Neural cell (in vitro differentiated cells): ENCODE measurements at regions not wholly inside any gene's neighbourhood (a gene's known extent, or its start where the extent isn't known, plus 50 kb on each side); places are given as distances from the start of the nearest gene placed in this dataset.

Experiments used
- H2AFZ ChIP-seq: fragments of 200-600, 300-800 bp; sonication (generic), shearing (Covaris generic); 2 replicates; pipeline ENCODE4 v1.6.0; 2014; ENCODE audit warnings: low read depth, mild to moderate bottlenecking, antibody characterized with exemption, low read length, moderate library complexity
- H3F3A ChIP-seq: fragments of 200-600 bp; shearing (Covaris generic); 2 replicates; pipeline ENCODE4 v1.6.1; 2016; ENCODE audit warnings: mild to moderate bottlenecking, moderate library complexity, mixed read lengths, antibody characterized with exemption, low read length; ENCODE audit not compliant: insufficient read depth, poor library complexity, severe bottlenecking
- H3K27ac ChIP-seq: fragments of 200-600, 300-800 bp; sonication (generic), shearing (Covaris generic); 2 replicates; pipeline ENCODE4 v1.5.1; 2014; ENCODE audit warnings: mild to moderate bottlenecking, low read length, moderate library complexity
- H3K27me3 ChIP-seq: fragments of 300-800, 200-600 bp; sonication (generic), shearing (Covaris generic); 2 replicates; pipeline ENCODE4 v1.6.0; 2014; ENCODE audit warnings: mild to moderate bottlenecking, low read depth, low read length, moderate library complexity; ENCODE audit not compliant: insufficient read depth
- H3K36me3 ChIP-seq: fragments of 300-800, 200-600 bp; sonication (generic), shearing (Covaris generic); 2 replicates; pipeline ENCODE4 v1.5.1; 2014; ENCODE audit warnings: mild to moderate bottlenecking, antibody characterized with exemption, low read length, moderate library complexity; ENCODE audit not compliant: insufficient read depth
- H3K4me2 ChIP-seq: fragments of 300-800, 200-600 bp; sonication (generic), shearing (Covaris generic); 2 replicates; pipeline ENCODE4 v1.6.0; 2014; ENCODE audit warnings: mild to moderate bottlenecking, low read length
- H3K4me3 ChIP-seq: fragments of 300-800, 200-600 bp; sonication (generic), shearing (Covaris generic); 2 replicates; pipeline ENCODE4 v1.5.1; 2014; ENCODE audit warnings: mild to moderate bottlenecking, low read length, moderate library complexity
- H3K79me2 ChIP-seq: fragments of 200-600 bp; shearing (Covaris generic); replicated peaks from 2 replicates; pipeline ENCODE4 v1.6.0; 2014; ENCODE audit warnings: mild to moderate bottlenecking, low read length, moderate library complexity; ENCODE audit not compliant: insufficient read depth
- H3K9ac ChIP-seq: fragments of 300-800, 200-600 bp; sonication (generic), shearing (Covaris generic); 2 replicates; pipeline ENCODE4 v1.6.1; 2016; ENCODE audit warnings: mild to moderate bottlenecking, low read length, mixed read lengths
- H3K9me2 ChIP-seq: fragments of 200-600 bp; shearing (Covaris generic); 2 replicates; pipeline ENCODE4 v1.6.1; 2016; ENCODE audit warnings: mild to moderate bottlenecking, low read length, mixed read lengths; ENCODE audit not compliant: insufficient read depth
- H3K9me3 ChIP-seq: fragments of 200-600, 300-800 bp; sonication (generic), shearing (Covaris generic); 2 replicates; pipeline ENCODE4 v1.6.1; 2016; ENCODE audit warnings: mild to moderate bottlenecking, mixed run types, low read length, moderate library complexity, mixed read lengths
- H4K20me1 ChIP-seq: fragments of 200-600 bp; shearing (Covaris generic); 2 replicates; pipeline ENCODE4 v1.6.1; 2016; ENCODE audit warnings: mild to moderate bottlenecking, mixed run types; ENCODE audit not compliant: insufficient read depth
- CTCF ChIP-seq: fragments of 450-650 bp; IDR thresholded peaks from 2 replicates; pipeline ENCODE4 v1.5.1; 2014; ENCODE audit warnings: antibody characterized with exemption, mild to moderate bottlenecking, moderate library complexity; ENCODE audit not compliant: poor library complexity, severe bottlenecking
- EP300 ChIP-seq: fragments of 450-650 bp; conservative IDR thresholded peaks from 2 replicates; pipeline ENCODE4 v1.6.1; 2014; ENCODE audit warnings: antibody characterized with exemption, mild to moderate bottlenecking, moderate library complexity; ENCODE audit not compliant: poor library complexity, severe bottlenecking
- EZH2 ChIP-seq: fragments of 200-600, 300-800 bp; shearing (Covaris generic), sonication (generic); IDR thresholded peaks from 2 replicates; pipeline ENCODE4 v1.6.1; 2014; ENCODE audit warnings: antibody characterized with exemption, low read length, borderline replicate concordance, mild to moderate bottlenecking; ENCODE audit not compliant: insufficient read depth, poor library complexity, severe bottlenecking
- MXI1 ChIP-seq: fragments of 450-650 bp; conservative IDR thresholded peaks from 2 replicates; pipeline ENCODE4 v1.6.1; 2014; ENCODE audit warnings: antibody characterized with exemption, mild to moderate bottlenecking; ENCODE audit not compliant: poor library complexity, severe bottlenecking
- POLR2AphosphoS5 ChIP-seq: IDR thresholded peaks from 2 replicates; pipeline ENCODE4 v1.6.1; 2012
- RAD21 ChIP-seq: fragments of 450-650 bp; conservative IDR thresholded peaks from 2 replicates; pipeline ENCODE4 v1.6.1; 2014; ENCODE audit warnings: antibody characterized with exemption, mild to moderate bottlenecking, moderate library complexity
- REST ChIP-seq: IDR thresholded peaks from 2 replicates; pipeline ENCODE4 v1.6.1; 2012; ENCODE audit warnings: borderline replicate concordance
- SMC3 ChIP-seq: fragments of 450-650 bp; conservative IDR thresholded peaks from 2 replicates; pipeline ENCODE4 v1.6.1; 2014; ENCODE audit warnings: antibody characterized with exemption, mild to moderate bottlenecking, moderate library complexity; ENCODE audit not compliant: poor library complexity
- TAF1 ChIP-seq: IDR thresholded peaks from 2 replicates; pipeline ENCODE4 v1.6.1; 2012; ENCODE audit warnings: low read depth

DNA sequence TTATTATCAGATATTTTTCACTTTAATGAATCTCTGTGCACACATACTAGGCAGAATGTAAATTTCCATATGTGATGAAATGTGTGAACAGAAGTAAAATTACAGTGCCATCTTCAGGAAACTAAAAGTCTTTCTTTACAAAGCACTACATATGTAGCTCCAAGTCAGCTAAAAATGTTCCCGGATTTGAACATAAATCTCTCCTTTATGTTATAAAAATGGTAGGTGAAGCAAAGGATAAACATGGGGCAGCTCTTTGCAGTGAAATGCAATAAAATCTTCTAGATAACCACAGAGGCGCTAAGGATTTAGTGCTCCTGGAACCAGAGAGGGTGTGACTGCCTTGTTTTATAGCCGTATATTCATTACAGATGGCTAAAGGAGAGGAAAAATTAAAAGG is 104.9 kb upstream of the C7orf33 start:
- Histone ChIP-seq H3K9me2 (no peaks in the 10 kb centered on the region), H3F3A (no peaks in the 10 kb centered on the region), H3K4me2 (no peak overlapping the region), H3K36me3 (no peaks in the 10 kb centered on the region), H4K20me1 (no peaks in the 10 kb centered on the region), H3K27me3 (no peaks in the 10 kb centered on the region), H2AFZ (no peak overlapping the region), H3K9ac (no peak overlapping the region), H3K4me3 (no peak overlapping the region), H3K27ac (no peak overlapping the region), H3K9me3 (no peaks in the 10 kb centered on the region), H3K79me2 (no peaks in the 10 kb centered on the region)
- no peak for TF ChIP-seq POLR2AphosphoS5
- peak; percentile 78 for TF ChIP-seq SMC3
- no peak for TF ChIP-seq EZH2
- peak; percentile 78 for TF ChIP-seq RAD21
- peak; percentile 73 for TF ChIP-seq CTCF
- no peak for TF ChIP-seq EP300
- no peak for TF ChIP-seq MXI1

DNA sequence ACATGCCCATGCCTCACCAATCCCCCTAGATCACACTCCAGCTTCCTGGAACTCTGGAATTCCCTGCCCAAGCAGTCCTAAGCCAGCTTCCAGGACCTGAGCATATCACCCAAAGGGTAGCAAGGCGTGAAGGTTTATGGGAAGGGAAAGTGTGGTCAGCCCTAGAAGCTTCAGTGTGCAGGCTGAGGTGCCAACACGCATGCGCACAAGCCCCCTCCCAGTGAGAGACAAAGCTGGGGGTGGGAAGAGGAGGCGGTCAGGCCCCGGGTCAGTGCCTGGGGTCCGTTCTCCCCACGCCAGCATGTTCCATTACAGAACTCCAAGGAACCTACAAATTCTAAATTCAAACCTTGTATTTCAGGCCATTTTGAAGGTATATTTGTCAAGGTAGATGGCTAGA is 103.6 kb upstream of the C7orf33 start:
- H3K27me3 ChIP-seq, result no peaks in the 10 kb centered on the region
- H3K9me3 ChIP-seq, result no peaks in the 10 kb centered on the region
- H3F3A ChIP-seq, result no peaks in the 10 kb centered on the region
- H3K4me3 ChIP-seq, result no peak overlapping the region
- no peak overlapping the region for H3K27ac ChIP-seq
- H4K20me1 ChIP-seq, result no peaks in the 10 kb centered on the region
- H3K79me2 ChIP-seq, result no peaks in the 10 kb centered on the region
- no peak overlapping the region for H3K9ac ChIP-seq
- no peak overlapping the region for H2AFZ ChIP-seq
- H3K9me2 ChIP-seq, result no peaks in the 10 kb centered on the region
- TF ChIP-seq POLR2AphosphoS5, result no peak
- no peak for TF ChIP-seq REST
- TF ChIP-seq MXI1, result no peak
- no peak for TF ChIP-seq TAF1
- no peak for TF ChIP-seq SMC3
- TF ChIP-seq EP300, result no peak
- no peak for TF ChIP-seq CTCF
- TF ChIP-seq RAD21, result no peak
- TF ChIP-seq EZH2, result no peak
- no peak overlapping the region for H3K4me2 ChIP-seq
- no peaks in the 10 kb centered on the region for H3K36me3 ChIP-seq
